Hindlimb muscle (tissue), 1 donor: ENCODE measurements at regions not wholly inside any gene's neighbourhood (a gene's known extent, or its start where the extent isn't known, plus 50 kb on each side); places are given as distances from the start of the nearest gene placed in this dataset.
A peak's percentile ranks its signal among the peaks of the same experiment; 100 is the strongest.

ENCODE experiments used
- DNase-seq: peaks from one replicate; pipeline ENCODE4 v3.0.0-alpha.2; 2013

DNA sequence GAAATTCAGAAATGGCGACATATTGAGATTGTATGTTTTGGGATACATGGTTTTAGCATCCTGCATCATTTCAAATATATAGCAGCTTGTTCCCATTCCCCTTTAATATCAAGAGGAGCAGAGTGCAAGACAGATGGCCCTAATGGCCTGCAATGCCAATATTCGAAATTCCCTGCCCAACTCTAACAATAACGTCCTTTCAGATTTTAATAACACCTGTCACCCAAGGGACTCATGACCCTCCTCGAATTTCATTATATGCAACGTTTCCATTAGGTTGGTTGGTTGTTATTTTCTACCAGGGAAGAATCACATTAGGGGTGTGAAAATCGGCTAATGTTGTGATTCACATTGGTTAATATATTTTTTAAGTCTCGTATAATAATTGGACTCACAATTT is 170.0 kb downstream of the TNFSF13B start:
- no peak for DNase-seq

DNA sequence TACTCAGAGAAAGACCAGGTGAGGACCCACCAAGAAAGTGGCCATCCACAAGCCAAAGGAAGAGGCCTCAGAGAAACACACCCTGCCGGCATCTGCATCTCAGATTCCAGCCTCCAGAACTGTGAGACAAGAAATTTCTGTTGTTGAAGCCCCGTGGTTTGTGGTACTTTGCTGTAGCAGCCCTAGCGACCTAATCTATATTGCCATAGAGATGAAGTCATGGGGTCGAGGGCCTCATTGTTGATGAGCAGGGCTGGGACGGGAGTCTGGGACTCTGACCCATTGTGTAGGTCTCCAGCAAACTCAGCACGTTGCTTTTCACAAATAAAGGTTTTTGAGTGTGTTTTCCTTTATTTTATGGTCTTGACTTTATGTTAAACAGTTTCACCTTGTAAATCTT is 174.9 kb downstream of the TNFSF13B start:
- no peak for DNase-seq

DNA sequence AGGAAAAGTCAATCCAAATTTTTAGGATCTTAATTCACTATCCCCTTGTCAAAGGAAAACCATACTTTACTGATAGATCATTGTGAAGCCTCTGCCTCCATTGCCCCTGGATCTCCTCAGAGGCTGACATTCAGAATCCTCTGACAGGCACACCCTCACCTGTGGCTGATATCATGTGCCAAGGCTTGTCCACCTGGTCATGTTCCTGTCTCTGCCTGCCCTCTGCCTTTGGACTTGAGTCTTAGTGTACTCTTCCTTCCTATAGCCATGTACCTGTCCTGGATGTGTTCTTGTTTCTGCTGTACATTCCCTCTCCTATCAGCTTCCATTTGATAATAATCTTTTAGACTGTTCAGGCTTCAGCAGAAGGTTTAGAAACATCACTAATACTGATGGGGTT is 179.4 kb downstream of the TNFSF13B start:
- DNase-seq: no peak

DNA sequence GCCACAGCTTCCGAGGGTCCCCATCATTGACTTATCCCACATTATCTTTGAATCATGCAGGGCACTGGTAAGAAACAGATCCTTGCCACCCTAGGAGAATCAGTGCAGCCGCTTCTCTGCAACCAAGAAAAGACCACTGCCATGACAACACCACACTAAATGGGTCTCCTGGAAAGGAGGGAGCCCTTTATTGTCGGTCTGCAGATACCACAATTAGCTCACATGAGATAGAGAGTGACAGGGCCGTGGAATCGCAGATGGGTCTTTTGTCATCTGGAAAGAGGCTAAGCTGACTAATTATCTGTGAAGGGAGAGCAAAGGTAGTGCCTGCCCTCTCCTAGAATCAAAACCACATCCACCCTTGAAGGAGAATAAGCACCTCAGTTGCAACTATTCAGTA is 178.3 kb upstream of the MYO16 start:
- no peak for DNase-seq

DNA sequence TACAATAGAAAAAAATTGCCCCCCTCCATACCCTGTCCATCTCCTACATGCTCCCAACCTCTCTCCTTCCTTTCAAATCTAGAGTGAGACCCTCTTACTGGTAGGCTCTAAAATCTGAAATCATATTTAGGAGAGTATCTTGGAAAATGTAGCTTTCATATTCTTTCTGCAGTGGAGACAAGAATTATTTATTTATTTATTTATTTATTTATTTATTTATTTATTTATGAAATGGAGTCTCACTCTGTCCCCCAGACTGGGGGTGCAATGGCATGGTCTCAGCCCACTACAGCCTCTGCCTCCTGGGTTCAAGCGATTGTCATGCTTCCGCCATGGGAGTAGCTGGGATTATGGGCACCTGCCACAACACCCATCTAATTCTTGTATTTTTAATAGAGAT is 174.1 kb upstream of the MYO16 start:
- DNase-seq: no peak

DNA sequence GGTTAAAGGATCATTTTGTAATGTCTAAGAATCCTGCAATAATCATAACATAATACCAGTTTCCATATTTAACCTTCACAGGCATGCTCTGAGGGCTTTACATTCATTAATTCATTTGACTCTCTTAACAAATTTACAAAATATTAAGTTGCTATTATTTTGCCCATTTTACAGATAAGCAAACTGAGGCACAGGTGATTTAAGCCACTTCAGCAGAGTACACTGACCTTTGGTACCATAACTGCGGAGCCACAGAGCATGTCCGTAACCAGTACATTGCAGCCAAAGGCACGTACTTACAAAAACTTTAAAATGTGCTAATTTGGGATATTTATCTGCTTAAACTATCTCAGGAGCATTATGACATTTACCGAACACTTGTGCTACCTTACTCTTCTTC is 169.4 kb upstream of the MYO16 start:
- DNase-seq: no peak

DNA sequence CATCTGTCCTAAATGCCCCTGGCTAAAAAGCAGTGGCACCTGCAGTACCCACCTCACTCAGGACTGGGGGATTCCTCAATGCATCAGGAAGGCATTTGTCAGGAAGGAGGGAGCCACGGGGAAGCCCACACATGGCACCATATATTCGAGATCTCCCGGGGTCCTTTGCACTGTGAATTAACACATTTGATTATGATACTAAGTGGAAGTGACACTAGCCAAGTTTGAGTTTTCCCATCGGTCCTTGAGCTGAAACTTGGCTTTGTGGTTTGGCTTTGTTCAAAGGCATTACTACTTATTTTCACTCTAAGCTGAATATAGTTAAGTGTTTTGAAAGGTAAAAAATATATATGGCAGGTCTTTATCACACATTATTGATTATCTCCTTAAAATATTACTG is 168.7 kb upstream of the MYO16 start:
- no peak for DNase-seq

DNA sequence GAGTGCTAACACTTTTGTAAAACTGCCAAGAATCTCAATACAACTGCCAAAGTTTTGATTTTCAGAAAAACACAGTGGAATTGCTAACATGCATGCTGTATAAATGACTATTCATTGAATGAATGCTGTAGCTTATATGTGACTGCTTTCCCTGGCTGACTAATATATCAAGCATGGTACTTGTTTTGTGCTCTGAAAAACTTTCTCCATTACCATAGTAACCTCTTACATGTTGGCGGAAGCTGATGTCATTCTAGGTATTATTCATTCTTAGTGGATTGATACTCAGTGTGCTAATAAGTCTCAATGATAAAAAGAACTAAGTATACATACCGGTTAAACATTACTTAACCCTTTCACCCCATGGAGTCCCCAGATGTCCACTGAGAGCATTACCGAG is 166.1 kb upstream of the MYO16 start:
- DNase-seq: peak; percentile 8

DNA sequence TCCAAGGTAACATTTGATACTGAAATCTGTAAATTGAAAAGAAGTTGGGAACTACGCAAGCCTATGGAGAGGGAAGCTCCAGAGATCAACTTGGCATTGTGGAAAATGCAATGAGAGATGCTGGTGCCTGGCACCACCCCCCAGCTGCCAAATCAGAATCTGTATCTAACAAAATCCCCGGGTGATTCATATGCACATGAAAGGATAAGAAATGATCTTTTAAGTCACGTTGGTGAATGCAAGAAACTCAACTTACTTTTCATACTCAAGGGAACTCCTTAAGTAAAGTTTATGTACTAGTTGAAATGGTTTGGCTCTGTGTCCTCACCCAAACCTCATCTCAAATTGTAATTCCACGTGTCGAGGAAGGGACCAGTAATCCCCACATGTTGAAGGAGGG is 158.5 kb upstream of the MYO16 start:
- no peak for DNase-seq

DNA sequence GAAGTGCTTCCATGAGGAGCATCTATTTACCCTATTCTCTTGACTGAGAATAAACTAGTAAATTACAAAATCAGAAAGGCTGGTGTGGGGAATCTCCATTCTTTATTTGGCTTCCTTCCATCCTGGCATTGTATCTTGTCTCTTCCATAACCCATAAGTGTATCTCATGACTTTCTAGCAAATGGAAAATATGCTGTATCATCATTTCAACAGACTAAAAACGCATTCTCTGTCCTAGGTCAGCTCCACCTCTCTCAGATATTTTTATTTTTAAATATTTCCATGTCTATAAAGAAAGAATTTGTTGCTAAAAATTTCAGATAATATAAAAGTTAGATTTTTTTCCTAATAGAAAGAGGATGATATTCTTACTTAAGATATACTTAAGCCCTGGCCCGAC is 154.2 kb upstream of the MYO16 start:
- no peak for DNase-seq

DNA sequence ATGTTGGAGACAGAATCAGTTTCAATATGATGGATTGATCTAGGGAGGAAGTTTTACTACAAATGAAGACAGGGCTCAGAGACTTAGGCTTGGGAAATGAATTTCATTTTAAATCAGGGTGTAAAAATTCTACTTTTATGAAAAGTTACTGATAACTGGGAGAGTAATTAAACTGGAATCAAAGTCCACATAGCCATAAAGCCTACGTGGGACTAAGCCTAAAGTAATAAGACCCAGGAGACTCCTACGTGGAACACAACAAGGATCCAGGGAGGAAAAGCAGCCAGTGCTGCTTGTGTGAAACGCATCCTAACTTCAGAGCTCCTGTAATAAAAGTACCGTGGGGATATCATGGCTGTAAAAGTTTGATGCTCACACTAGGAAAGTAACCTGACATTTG is 152.0 kb upstream of the MYO16 start:
- no peak for DNase-seq

DNA sequence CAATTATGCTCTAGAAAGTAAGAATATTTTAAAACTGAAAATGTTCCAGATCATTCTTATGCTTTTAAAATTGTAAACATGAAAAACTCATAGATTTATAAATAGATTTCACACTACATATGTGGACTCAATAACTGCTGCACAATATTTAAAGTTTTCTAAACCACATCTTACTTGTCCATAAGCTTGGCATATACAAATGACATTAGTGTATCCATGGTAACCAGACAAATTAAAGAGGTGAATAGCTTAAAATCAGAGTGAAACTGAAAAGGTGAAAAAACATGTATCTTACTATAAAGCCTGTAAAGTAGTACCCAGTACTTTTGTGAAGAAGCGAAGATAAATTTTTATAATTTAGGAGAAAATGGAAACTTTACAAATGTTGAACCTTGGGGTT is 151.2 kb upstream of the MYO16 start:
- no peak for DNase-seq

DNA sequence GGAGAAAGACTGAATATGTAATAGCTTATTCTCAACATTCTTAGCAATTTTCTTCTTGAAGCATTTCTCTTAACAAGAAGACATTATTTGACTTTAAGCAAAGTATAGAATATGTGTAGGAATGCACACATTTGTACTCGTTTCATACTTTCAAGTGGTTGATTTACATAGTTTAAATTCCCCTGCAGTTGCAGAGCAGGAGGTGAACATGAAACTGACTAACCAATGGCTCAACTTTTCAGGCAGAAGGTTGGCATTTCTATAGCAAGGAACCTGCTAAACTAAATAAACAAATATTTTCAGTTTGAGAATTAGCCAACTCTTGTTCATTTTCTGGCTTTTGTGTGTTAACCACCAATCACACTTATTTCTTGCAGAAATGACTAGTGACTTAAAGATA is 145.4 kb upstream of the MYO16 start:
- no peak for DNase-seq

DNA sequence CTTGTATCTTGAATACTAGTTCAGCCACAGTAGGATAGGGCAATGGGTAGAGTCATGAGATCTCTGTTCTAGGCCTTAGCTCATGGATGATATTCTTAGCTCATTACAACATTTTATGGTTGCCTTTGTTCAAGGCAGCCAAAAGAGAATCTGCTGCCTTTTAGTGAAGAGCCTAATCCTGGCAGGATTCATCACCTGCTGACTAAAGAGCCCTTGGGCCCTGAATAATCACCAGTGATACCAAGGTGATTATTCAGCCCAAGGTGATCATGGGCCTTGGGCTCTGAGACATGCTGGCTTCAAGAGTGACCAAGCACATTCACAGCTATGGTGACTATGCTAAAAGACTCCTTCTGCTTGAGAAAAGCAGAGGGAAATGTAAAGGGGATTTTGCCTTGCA is 143.3 kb upstream of the MYO16 start:
- no peak for DNase-seq

DNA sequence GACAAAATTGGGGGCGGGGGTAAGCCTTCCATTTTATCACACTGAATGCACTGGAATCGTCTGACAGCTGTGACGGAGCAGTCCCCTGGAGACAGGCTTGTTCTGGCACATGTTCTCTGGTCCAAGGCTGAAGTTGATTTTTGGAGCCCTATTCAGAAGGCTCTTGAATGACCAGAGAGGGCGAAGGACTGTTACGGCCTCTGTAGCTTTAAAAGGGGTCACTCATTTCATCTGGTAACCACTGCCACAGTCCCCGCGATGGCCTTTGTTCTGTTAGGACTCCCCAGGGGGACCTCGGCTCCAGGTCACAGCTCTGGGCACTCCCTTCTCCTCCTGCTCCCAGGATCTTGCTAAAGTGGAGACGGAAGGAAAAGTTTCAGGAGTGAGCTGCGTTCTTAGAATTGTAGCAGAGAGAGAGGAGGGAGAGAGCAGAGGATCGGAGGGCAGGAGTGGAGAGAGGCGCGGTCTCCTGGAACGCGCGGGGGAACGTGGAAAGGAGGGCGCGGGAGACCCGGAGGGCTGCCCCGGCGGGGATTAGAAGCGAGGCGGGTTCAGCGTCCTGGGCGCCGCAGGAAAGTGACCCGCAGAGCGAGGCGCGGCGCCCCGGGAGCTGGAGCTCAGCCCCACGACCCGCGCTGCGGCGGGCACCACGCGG is 134.3 kb upstream of the MYO16 start:
- peak; percentile 2 for DNase-seq

DNA sequence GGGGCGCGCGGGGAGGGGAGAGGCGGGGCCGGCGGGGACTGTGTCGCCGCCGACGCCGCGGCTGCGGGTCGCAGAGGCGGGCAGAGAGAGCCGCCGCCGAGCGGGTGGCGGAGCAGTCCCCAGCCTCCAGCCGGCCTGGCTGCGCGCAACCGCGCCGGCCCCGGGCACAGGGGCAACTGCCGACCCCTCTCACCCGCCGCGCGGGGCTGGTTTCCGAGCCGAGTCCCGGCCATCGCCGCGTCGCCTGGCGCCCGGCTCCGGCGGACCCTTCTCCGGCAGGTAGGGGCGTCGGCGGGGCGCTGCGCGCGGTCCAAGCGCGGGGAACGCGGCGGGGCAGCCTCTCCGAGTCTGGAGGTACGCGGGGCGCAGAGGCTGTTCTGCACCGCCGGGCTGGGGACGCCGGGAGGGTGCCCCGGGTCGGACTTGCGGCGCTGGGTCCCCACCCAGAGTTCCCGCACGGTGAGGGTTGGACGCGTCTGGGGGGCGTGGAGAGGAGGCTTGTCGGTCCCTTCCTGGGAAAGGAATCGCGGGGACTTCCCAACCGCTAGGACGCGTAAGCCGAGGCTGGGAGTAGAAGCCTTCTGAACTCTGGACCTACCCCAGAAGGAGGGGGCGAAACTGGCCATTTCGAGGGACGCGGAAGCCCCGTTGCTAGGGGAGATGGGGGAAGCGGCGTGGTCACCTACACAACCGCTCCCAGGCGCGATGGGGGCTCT is 133.6 kb upstream of the MYO16 start:
- peak; percentile 7 for DNase-seq

DNA sequence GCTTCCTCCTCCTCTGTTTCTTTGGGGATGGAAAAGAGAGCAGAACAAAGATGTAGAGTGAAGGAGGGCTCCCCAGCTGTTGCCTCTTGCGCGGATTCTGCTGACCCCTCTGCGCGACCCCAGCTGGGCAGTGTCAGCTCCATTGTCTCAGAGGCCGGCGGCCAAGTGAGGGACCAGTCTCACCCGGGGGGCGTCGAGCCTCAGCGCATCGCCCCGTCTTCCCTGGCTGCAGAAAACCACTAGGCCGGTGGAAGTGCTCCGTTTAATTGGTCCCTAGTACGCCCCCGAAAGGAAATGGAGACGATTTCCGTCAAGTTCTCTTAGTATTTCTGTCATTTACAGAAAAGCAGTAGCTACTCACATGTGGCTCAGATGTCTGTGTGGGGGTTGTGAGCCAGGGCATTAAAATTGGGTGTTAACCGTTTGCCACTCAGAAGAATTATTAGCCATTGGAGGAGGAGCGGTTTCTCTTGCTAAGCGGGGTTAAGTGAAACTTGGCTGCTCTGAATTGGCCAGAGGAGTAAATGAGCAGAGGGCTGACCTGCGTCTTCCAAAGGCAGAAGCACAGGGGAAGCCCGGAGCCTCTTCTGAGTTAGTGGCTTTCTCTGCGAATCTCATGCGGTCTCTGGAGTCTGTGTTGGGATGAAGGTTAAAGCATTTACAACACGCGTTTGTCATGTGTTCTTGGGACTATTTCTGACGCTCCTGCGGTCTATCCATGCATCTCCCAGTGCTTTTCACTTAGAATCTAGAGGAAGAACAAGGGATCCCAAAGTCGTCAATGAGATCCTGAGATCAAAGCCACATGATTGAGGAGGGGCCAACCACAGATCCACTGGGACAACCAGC is 132.8 kb upstream of the MYO16 start:
- DNase-seq: peak; percentile 6

DNA sequence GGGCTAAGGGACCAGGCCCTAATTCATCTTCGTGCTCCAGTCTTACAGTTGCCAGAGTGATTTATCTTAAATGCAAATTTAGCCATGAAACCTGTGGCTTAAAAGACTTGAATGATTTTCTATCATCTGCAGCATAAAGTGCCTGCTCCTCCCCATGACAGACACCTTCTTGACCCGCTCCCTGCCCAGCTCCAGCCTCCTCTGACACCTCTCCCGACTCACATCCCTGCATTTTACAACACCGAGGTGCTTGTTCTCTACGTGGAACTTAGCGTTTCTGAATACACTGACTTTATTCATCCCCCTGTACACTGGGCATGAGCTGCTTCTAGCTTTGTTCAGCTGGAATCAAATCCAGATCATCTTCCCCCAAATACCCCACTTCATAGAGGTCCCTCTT is 128.7 kb upstream of the MYO16 start:
- no peak for DNase-seq

DNA sequence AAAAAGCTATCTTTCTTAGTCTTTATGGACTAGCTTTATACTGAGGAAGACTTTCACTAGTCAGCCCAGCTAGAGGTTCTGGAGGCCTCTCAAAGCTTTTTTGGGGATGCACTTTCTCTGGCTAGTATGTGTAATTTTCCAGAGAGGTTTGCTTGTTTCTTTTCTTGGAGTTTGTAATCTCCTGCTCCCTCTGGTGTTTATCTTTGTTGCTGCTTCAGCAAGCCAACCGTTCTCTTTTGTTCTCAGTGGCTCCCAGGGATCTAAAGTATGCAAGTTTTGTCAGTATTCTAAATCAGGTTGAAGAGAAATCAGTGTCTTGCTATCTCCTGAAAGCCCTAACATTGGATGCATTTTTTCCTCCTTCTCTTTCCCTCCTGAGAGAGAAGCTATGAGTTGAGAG is 121.1 kb upstream of the MYO16 start:
- DNase-seq: no peak

DNA sequence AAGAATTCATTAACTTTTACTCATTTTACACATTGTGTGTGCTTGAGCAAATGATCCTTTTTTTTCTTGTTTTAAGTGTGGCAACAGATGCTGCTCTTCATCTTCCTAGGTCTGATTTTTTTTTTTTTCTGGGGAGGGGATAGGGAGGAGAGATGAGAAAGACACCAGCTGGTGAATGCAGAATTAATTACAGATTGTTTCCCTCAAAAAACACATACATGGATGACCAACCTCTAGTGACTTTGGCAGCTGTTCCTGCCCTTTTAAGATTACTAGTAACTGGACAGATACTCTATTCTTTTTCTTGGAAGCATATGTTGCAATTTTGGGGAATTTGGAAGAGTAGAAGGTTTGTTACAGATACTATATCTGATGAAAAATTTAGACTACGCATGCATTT is 103.6 kb upstream of the MYO16 start:
- DNase-seq: no peak

DNA sequence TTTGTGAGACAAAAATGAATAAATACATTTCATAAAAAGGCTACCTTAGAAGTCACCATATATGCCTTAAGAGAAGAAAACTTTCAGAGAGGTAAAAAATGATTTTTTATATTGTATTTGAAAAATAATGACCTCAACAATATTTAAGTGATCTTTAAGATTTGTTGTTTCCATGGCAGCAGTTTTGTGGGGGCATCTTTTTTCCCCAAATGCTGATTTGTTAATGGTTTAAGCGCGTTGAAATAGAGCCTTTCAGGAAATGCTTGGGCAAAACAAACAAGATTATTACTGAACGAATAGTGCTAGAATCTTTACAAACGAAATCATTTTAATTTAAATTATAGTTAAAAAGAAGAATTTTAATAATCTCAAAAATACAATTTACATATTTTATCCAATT is 103.1 kb upstream of the MYO16 start:
- DNase-seq: no peak

DNA sequence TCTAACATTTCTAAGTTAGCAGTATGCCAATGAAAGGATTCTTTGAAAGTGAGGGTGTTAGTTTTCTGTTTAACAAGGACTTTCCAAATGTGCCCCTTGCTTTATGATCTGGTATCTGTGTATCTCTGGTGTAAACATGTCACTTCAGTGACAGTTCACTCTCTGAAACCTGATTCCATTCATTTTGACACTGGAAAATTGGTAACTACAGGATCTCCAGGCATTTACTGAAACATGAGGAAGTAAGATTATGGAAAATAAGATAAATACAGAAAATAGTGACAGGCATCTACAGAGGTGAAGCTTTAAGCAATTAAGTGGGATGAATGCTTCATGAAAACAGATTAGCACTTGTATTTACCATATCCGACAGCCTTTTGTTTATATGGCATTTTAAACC is 101.6 kb upstream of the MYO16 start:
- DNase-seq: no peak

DNA sequence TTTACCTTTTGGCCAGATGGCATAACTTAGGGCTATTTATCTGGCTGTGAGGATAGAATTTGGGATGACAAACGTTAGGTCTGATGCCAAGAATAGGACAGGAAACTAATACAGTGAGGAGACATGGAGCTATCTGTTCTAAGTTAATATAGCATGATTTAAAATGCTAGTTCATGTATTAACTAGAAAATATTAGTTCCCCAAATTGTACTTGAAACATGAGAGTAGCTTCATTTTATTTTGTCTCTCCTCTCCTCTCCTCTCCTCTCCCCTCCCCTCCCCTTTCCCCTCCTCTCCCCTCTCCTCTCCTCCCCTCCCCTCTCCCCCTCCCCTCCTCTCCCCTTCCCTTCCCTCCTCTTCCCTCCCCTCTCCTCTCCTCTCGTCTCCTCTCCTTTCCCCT is 101.1 kb upstream of the MYO16 start:
- no peak for DNase-seq

DNA sequence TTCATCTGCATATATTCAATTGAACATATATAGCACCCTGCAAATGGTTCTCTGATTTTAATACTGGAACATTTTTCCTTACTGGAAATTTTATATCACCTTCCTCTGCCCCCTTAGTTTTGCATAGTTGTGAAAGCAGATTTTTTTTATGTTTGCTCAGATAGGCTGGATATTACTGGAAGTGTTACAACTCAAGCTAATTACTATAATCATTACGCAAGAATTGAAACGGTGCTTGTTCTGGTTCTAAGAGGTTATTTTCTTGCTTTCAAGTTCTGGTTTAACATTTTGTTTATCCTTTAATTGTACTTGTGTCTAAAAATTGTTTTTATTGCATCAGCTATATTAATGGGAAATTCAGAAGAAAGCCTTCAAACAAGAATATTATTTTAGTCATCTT is 95.6 kb upstream of the MYO16 start:
- DNase-seq: no peak
